Suprapubic skin (tissue), 4 donors: ENCODE measurements at regions not wholly inside any gene's neighbourhood (a gene's known extent, or its start where the extent isn't known, plus 50 kb on each side); places are given as distances from the start of the nearest gene placed in this dataset.

Experiments used
- DNase-seq, 2 donors: peaks; one replicate each; pipeline ENCODE4 v3.0.0-alpha.2; 2019; ENCODE audit warnings: low spot score in 2 of 2
- H3K27ac ChIP-seq: fragments of 200-600 bp; sonication (generic); one replicate; pipeline ENCODE4 v1.5.1; 2019
- H3K27me3 ChIP-seq: fragments of 200-600 bp; sonication (generic); one replicate; pipeline ENCODE4 v1.5.1; 2019
- H3K36me3 ChIP-seq: fragments of 200-600 bp; sonication (generic); one replicate; pipeline ENCODE4 v1.5.1; 2019
- H3K4me1 ChIP-seq: fragments of 200-600 bp; sonication (generic); one replicate; pipeline ENCODE4 v1.5.1; 2019
- H3K4me3 ChIP-seq: fragments of 200-600 bp; sonication (generic); one replicate; pipeline ENCODE4 v1.5.1; 2019; ENCODE audit warnings: mild to moderate bottlenecking
- H3K9me3 ChIP-seq: fragments of 200-600 bp; sonication (generic); one replicate; pipeline ENCODE4 v1.5.1; 2019
- CTCF ChIP-seq, 2 donors: fragments of 200-600 bp in 1 of 2; fragments of 450-650 bp in 1 of 2; sonication (generic) in 1 of 2; IDR thresholded peaks; one replicate each; pipeline ENCODE4 v1.5.1; 2016 to 2019; ENCODE audit warnings: antibody characterized with exemption in 2 of 2, mild to moderate bottlenecking in 1 of 2, moderate library complexity in 1 of 2
- EP300 ChIP-seq: sonication (generic); formaldehyde crosslinking; IDR thresholded peaks from one replicate; pipeline ENCODE4 v1.6.1; 2017; ENCODE audit warnings: antibody characterized with exemption
- POLR2A ChIP-seq, 2 donors: fragments of 450-650 bp; IDR thresholded peaks; one replicate each; pipeline ENCODE4 v1.6.1; 2017; ENCODE audit warnings: antibody characterized with exemption in 2 of 2, mild to moderate bottlenecking in 2 of 2, moderate library complexity in 2 of 2
- POLR2AphosphoS5 ChIP-seq, 3 donors: sonication (generic); formaldehyde crosslinking; IDR thresholded peaks; one replicate each; pipeline ENCODE4 v1.6.1; 2017; ENCODE audit warnings: antibody characterized with exemption in 3 of 3
- WGBS: methylation state at CpG from one replicate; pipeline ENCODE4 v1.1.5; 2018; 5-methylcytosine and 5-hydroxymethylcytosine counted together

- TF ChIP-seq POLR2A (IDR thresholded peaks at IDR 0.05) (no peak), CTCF (IDR thresholded peaks at IDR 0.05) (no peak), EP300 (no peak), POLR2AphosphoS5 (IDR thresholded peaks at IDR 0.05) (no peak)
- Histone ChIP-seq H3K4me3 (no peak overlapping the region), H3K9me3 (no peaks in the 10 kb centered on the region), H3K27ac (no peak overlapping the region), H3K27me3 (no peaks in the 10 kb centered on the region), H3K4me1 (no peaks in the 10 kb centered on the region), H3K36me3 (no peaks in the 10 kb centered on the region)
- no peak for DNase-seq
- 90% methylated on average over 2 of the region's 2 CpGs for WGBS
These were observed 844.6 kb upstream of the ID2 start for GRCh38 chr2:7837237-7837760.

GRCh38 chr2:7838669-7839068 lies 843.2 kb upstream of the ID2 start:
- no peak for DNase-seq
- H3K4me1 ChIP-seq: no peaks in the 10 kb centered on the region
- WGBS: 90% methylated on average over 4 of the region's 4 CpGs
- no peaks in the 10 kb centered on the region for H3K9me3 ChIP-seq
- no peak overlapping the region for H3K4me3 ChIP-seq
- H3K27me3 ChIP-seq: no peaks in the 10 kb centered on the region
- no peaks in the 10 kb centered on the region for H3K36me3 ChIP-seq
- TF ChIP-seq POLR2A (IDR thresholded peaks at IDR 0.05) (no peak), POLR2AphosphoS5 (IDR thresholded peaks at IDR 0.05) (no peak), EP300 (no peak), CTCF (IDR thresholded peaks at IDR 0.05) (no peak)
- H3K27ac ChIP-seq: no peak overlapping the region

- Histone ChIP-seq H3K36me3 (no peaks in the 10 kb centered on the region), H3K9me3 (no peaks in the 10 kb centered on the region), H3K4me1 (no peaks in the 10 kb centered on the region), H3K27ac (no peak overlapping the region), H3K27me3 (no peaks in the 10 kb centered on the region), H3K4me3 (no peak overlapping the region)
- TF ChIP-seq CTCF (IDR thresholded peaks at IDR 0.05) (no peak), POLR2AphosphoS5 (IDR thresholded peaks at IDR 0.05) (no peak), POLR2A (IDR thresholded peaks at IDR 0.05) (no peak), EP300 (no peak)
- DNase-seq: no peak
- 94% methylated on average over 16 of the region's 16 CpGs for WGBS
These were observed 841.0 kb upstream of the ID2 start for GRCh38 chr2:7840651-7841380.

GRCh38 chr2:7841751-7842150 lies 840.1 kb upstream of the ID2 start:
- no peaks in the 10 kb centered on the region for H3K36me3 ChIP-seq
- no peaks in the 10 kb centered on the region for H3K9me3 ChIP-seq
- no peaks in the 10 kb centered on the region for H3K4me1 ChIP-seq
- 91% methylated on average over 2 of the region's 2 CpGs for WGBS
- H3K4me3 ChIP-seq: no peak overlapping the region
- no peak for DNase-seq
- no peaks in the 10 kb centered on the region for H3K27me3 ChIP-seq
- no peak overlapping the region for H3K27ac ChIP-seq
- no peak for TF ChIP-seq POLR2AphosphoS5 (IDR thresholded peaks at IDR 0.05)
- TF ChIP-seq EP300: no peak
- TF ChIP-seq CTCF (IDR thresholded peaks at IDR 0.05): no peak
- TF ChIP-seq POLR2A (IDR thresholded peaks at IDR 0.05): no peak

- no peak for TF ChIP-seq CTCF (IDR thresholded peaks at IDR 0.05)
- no peak for TF ChIP-seq POLR2AphosphoS5 (IDR thresholded peaks at IDR 0.05)
- TF ChIP-seq EP300: no peak
- no peak for TF ChIP-seq POLR2A (IDR thresholded peaks at IDR 0.05)
- Histone ChIP-seq H3K4me1 (no peaks in the 10 kb centered on the region), H3K36me3 (no peaks in the 10 kb centered on the region), H3K4me3 (no peak overlapping the region), H3K27me3 (no peaks in the 10 kb centered on the region), H3K27ac (no peak overlapping the region), H3K9me3 (no peaks in the 10 kb centered on the region)
- no peak for DNase-seq
- WGBS: 32% methylated on average over 9 of the region's 9 CpGs
These were observed 837.4 kb upstream of the ID2 start for GRCh38 chr2:7844414-7844965.
